Spleen (tissue), 11 donors: ENCODE measurements at regions not wholly inside any gene's neighbourhood (a gene's known extent, or its start where the extent isn't known, plus 50 kb on each side); places are given as distances from the start of the nearest gene placed in this dataset.

Source experiments
- DNase-seq: peaks from one replicate; pipeline ENCODE4 v3.0.0-alpha.2; 2020
- H3K27ac ChIP-seq, 8 donors: fragments of 200-600 bp; sonication (generic) in 7 of 8; 1 replicate in 4 of 8; 2 replicates in 4 of 8; pipeline versions ENCODE4 v1.5.0 to v1.8.0; 2016 to 2021; ENCODE audit warnings: inconsistent platforms in 4 of 8, mild to moderate bottlenecking in 4 of 8, moderate library complexity in 1 of 8
- H3K27me3 ChIP-seq, 7 donors: fragments of 200-600 bp; sonication (generic) in 6 of 7; replicated peaks in 1 of 7; 1 replicate in 4 of 7; 2 replicates in 3 of 7; pipeline versions ENCODE4 v1.5.0 to v1.8.0; 2016 to 2021; ENCODE audit warnings: inconsistent platforms in 3 of 7, mild to moderate bottlenecking in 1 of 7
- H3K36me3 ChIP-seq, 6 donors: fragments of 200-600 bp; sonication (generic) in 5 of 6; 1 replicate in 4 of 6; 2 replicates in 2 of 6; pipeline versions ENCODE4 v1.5.0 to v1.8.0; 2016 to 2021; ENCODE audit warnings: inconsistent platforms in 2 of 6
- H3K4me1 ChIP-seq, 6 donors: fragments of 200-600 bp; sonication (generic) in 5 of 6; 1 replicate in 3 of 6; 2 replicates in 3 of 6; pipeline versions ENCODE4 v1.5.0 to v1.8.0; 2016 to 2021; ENCODE audit warnings: inconsistent platforms in 3 of 6
- H3K4me3 ChIP-seq, 8 donors: fragments of 200-600 bp; sonication (generic) in 7 of 8; 1 replicate in 4 of 8; 2 replicates in 4 of 8; pipeline versions ENCODE4 v1.5.0 to v1.8.0; 2016 to 2021; ENCODE audit warnings: inconsistent platforms in 4 of 8, mild to moderate bottlenecking in 4 of 8, moderate library complexity in 2 of 8
- H3K9me3 ChIP-seq, 8 donors: fragments of 200-600 bp; sonication (generic) in 7 of 8; 1 replicate in 4 of 8; 2 replicates in 4 of 8; pipeline versions ENCODE4 v1.5.0 to v1.8.0; 2016 to 2021; ENCODE audit warnings: inconsistent platforms in 4 of 8
- POLR2A ChIP-seq, 3 donors: fragments of 450-650 bp; IDR thresholded peaks; one replicate each; pipeline ENCODE4 v1.5.1; 2017; ENCODE audit warnings: antibody characterized with exemption in 3 of 3, mild to moderate bottlenecking in 1 of 3
- POLR2AphosphoS5 ChIP-seq, 3 donors: sonication (generic); formaldehyde crosslinking; IDR thresholded peaks; one replicate each; pipeline ENCODE4 v1.5.1; 2017; ENCODE audit warnings: antibody characterized with exemption in 3 of 3
- WGBS, 5 donors: extraction: QIAGEN DNeasy Blood & Tissue Kit in 3 of 5; methylation state at CpG; one replicate each; pipeline versions ENCODE4 v1.1.5 to v1.1.7; 2013 to 2018; 5-methylcytosine and 5-hydroxymethylcytosine counted together
- intact Hi-C: fragments of 100-400 bp; cut with DNase I; formaldehyde crosslinking; loops from one replicate; pipeline ENCODE4 v1.15.0; 2023; ENCODE audit warnings: low total_unique reads
- TF ChIP-seq, protein P1 (sequence below), 11 experiments: fragments of 200-600 bp in 7 of 11; fragments of 450-650 bp in 4 of 11; sonication (generic) in 4 of 11; IDR thresholded peaks in 8 of 11; conservative IDR thresholded peaks in 3 of 11; 1 replicate in 7 of 11; 2 replicates in 4 of 11; pipeline versions ENCODE4 v1.4.0 to v1.8.0; 2016 to 2021; ENCODE audit warnings: antibody characterized with exemption in 11 of 11, inconsistent platforms in 4 of 11, mild to moderate bottlenecking in 1 of 11
- donor health status: healthy with polysubstance abuse.
- donor health status: DM: no; HTN: no; CAD: no; lungs with moderate emphysema.
- donor health status: DM: no; HTN: no; CAD: no.
- donor health status: Bipolar disorder and iron deficiency.
- donor health status: healthy.
- donor health status: DM: no; HTN: no; CAD: no.
- donor health status: DM: yes; HTN: yes; CAD: no.

DNA sequence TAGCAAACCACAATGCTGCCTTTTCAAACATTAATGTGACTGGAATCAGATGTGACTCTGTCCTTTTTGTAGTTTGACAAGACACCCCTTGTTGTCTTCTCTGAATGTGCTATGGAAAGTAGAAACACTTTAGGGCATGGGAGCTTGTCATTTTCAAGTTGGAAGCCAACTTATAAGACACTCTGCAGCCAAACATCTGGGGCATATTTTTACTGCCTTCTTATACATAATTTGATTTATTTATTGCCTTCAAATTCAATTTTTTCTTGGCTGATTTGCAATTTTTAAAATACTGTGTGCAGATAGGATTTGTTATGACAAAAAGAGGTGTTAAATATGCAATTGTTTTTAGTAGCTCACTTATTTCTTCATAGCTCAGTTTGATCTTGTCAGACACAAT is 1002.0 kb upstream of the PCDH7 start:
- intact Hi-C loops = no loop called here
- Histone ChIP-seq H3K27ac (no peak overlapping the region), H3K36me3 (no peaks in the 10 kb centered on the region), H3K27me3 (no peaks in the 10 kb centered on the region), H3K9me3 (no peaks in the 10 kb centered on the region), H3K4me3 (no peak overlapping the region), H3K4me1 (no peaks in the 10 kb centered on the region)
- no peak for TF ChIP-seq POLR2A (IDR thresholded peaks at IDR 0.05)
- no peak for TF ChIP-seq POLR2AphosphoS5 (IDR thresholded peaks at IDR 0.05)
- TF ChIP-seq, protein P1, sequence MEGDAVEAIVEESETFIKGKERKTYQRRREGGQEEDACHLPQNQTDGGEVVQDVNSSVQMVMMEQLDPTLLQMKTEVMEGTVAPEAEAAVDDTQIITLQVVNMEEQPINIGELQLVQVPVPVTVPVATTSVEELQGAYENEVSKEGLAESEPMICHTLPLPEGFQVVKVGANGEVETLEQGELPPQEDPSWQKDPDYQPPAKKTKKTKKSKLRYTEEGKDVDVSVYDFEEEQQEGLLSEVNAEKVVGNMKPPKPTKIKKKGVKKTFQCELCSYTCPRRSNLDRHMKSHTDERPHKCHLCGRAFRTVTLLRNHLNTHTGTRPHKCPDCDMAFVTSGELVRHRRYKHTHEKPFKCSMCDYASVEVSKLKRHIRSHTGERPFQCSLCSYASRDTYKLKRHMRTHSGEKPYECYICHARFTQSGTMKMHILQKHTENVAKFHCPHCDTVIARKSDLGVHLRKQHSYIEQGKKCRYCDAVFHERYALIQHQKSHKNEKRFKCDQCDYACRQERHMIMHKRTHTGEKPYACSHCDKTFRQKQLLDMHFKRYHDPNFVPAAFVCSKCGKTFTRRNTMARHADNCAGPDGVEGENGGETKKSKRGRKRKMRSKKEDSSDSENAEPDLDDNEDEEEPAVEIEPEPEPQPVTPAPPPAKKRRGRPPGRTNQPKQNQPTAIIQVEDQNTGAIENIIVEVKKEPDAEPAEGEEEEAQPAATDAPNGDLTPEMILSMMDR (IDR thresholded peaks at IDR 0.05 in 8 of 11, conservative IDR thresholded peaks at IDR 0.05 in 3 of 11) = no peak
- no peak for DNase-seq

DNA sequence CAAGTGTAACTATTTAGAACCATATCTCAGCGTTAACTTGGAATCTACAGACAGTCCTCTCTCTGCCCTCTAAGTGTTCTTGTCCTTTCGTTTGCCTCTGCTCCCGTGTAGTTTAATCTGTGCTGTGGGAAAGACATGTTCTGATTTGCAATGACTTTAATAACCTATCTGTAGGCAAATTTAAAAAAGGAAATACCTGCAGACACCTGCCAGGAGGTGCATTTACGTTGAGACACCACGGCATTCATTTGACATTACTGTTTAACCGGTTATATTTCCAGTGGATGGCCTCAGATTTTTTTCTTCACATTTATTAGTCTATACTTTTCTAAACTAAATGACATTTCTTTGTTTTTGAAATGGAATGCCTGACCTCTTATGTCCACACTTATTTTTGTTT is 997.9 kb upstream of the PCDH7 start:
- no peak overlapping the region for H3K4me3 ChIP-seq
- no peak for DNase-seq
- H3K36me3 ChIP-seq = no peaks in the 10 kb centered on the region
- no peaks in the 10 kb centered on the region for H3K4me1 ChIP-seq
- H3K9me3 ChIP-seq = no peaks in the 10 kb centered on the region
- 84 to 92% (median 87%) methylated on average over 6 of the region's 6 CpGs for WGBS, 5 donors
- TF ChIP-seq POLR2A (IDR thresholded peaks at IDR 0.05) (no peak), POLR2AphosphoS5 (IDR thresholded peaks at IDR 0.05) (no peak)
- TF ChIP-seq, protein P1 (IDR thresholded peaks at IDR 0.05 in 8 of 11, conservative IDR thresholded peaks at IDR 0.05 in 3 of 11) = no peak
- intact Hi-C loops = no loop called here
- H3K27ac ChIP-seq = no peak overlapping the region
- H3K27me3 ChIP-seq = no peaks in the 10 kb centered on the region

DNA sequence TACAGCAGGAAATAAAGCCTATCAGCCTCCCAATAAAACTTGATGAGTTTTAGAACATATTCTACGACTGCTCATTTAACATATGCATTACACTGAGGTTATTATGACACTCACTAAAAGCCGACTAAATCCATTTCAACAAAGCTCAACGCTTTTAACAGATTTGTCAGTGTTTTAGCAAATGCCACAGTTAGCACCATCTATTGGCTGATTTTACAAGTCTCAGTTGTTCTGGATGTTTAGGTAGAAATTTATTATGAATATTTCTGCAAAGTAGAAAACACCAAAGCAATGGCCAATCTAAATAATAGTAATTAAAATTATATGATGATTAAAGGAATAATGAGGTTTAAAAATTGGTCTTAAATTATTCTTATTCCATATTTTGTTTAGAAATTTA is 993.2 kb upstream of the PCDH7 start:
- no peak for DNase-seq
- intact Hi-C loops = no loop called here
- no peak overlapping the region for H3K27ac ChIP-seq
- H3K9me3 ChIP-seq = no peaks in the 10 kb centered on the region
- H3K4me3 ChIP-seq = no peak overlapping the region
- TF ChIP-seq POLR2AphosphoS5 (IDR thresholded peaks at IDR 0.05) = no peak
- TF ChIP-seq POLR2A (IDR thresholded peaks at IDR 0.05) = no peak
- TF ChIP-seq, protein P1 (IDR thresholded peaks at IDR 0.05 in 8 of 11, conservative IDR thresholded peaks at IDR 0.05 in 3 of 11) = no peak
- 76 to 87% (median 80%) methylated on average over 3 of the region's 3 CpGs for WGBS, 5 donors
- no peaks in the 10 kb centered on the region for H3K36me3 ChIP-seq
- H3K4me1 ChIP-seq = no peaks in the 10 kb centered on the region
- no peaks in the 10 kb centered on the region for H3K27me3 ChIP-seq

DNA sequence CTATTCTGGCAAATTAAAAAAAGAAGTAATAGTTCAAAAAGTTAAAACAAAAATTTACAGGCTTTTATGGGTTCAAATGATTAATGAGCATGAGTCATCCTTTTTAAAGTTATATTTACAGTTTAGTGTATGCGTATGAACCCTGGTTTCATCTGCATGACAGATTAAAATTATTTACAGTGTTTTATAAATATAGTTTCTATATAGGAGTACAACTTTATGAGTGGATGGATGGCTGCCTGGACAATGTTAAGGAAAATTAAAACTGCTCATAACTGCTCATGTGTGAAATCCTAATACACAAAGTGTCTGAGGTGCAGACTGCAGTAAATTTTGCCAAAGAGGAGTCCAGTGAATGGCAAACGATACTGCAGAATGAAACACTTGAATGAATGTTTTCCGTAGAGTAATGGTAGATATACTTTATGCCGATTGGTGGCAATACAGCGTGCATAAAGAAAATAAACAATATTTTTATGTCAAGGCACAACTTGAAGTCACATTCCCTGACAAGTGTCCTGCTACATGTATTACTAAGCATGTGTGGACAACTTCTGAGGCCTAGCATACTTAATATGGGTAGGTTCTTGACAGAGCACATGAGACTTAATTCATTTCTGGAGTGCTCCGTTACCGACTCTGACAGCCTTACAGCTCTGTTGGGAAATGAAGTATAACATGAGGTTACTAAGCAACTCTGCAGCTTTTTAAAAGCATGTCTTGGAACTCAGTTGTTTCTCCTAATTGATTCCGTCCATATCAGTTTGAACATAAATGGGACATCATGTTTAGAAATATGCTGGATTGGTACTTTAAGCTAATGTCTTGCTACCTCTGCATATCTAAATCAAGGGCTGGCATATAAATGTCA is 985.6 kb upstream of the PCDH7 start:
- Histone ChIP-seq H3K27ac (no peak overlapping the region), H3K9me3 (peaks cover 0 to 8% (median 0%) of the 10 kb centered on the region in 8 donors), H3K4me1 (no peaks in the 10 kb centered on the region), H3K27me3 (no peaks in the 10 kb centered on the region), H3K36me3 (no peaks in the 10 kb centered on the region), H3K4me3 (no peak overlapping the region)
- intact Hi-C loops = no loop called here
- 72 to 88% (median 84%) methylated on average over 8 of the region's 8 CpGs for WGBS, 5 donors
- no peak for DNase-seq
- TF ChIP-seq POLR2A (IDR thresholded peaks at IDR 0.05) (no peak), POLR2AphosphoS5 (IDR thresholded peaks at IDR 0.05) (no peak)
- TF ChIP-seq, protein P1 (IDR thresholded peaks at IDR 0.05 in 8 of 11, conservative IDR thresholded peaks at IDR 0.05 in 3 of 11) = no peak
